GM23338 (cell line): ENCODE measurements at regions not wholly inside any gene's neighbourhood (a gene's known extent, or its start where the extent isn't known, plus 50 kb on each side); places are given as distances from the start of the nearest gene placed in this dataset.

Experiments used
- ATAC-seq: fragments of 200-7000 bp; cut with Tn5 transposase; 3 replicates; pipeline ENCODE4 v1.9.1; 2020
- DNase-seq: peaks from one replicate; pipeline ENCODE4 v3.0.0-alpha.2; 2015; ENCODE audit warnings: low spot score
- H2AFZ ChIP-seq: fragments of 200-600 bp; sonication (generic); 2 replicates; pipeline ENCODE4 v1.8.0; 2016; ENCODE audit warnings: antibody characterized with exemption, mild to moderate bottlenecking, moderate library complexity
- H3F3A ChIP-seq: fragments of 200-600 bp; sonication (generic); replicated peaks from 2 replicates; pipeline ENCODE4 v1.8.0; 2017; ENCODE audit warnings: antibody characterized with exemption, mixed run types, low read depth
- H3K27ac ChIP-seq: fragments of 200-600 bp; sonication (generic); 2 replicates; pipeline ENCODE4 v1.6.1; 2016; ENCODE audit warnings: low read depth
- H3K27me3 ChIP-seq: fragments of 200-600 bp; sonication (generic); 2 replicates; pipeline ENCODE4 v1.8.0; 2016; ENCODE audit warnings: mild to moderate bottlenecking, mixed run types, moderate library complexity; ENCODE audit not compliant: insufficient read depth
- H3K36me3 ChIP-seq: fragments of 200-600 bp; sonication (generic); 2 replicates; pipeline ENCODE4 v1.8.0; 2016; ENCODE audit warnings: mild to moderate bottlenecking; ENCODE audit not compliant: insufficient read depth
- H3K4me1 ChIP-seq: fragments of 200-600 bp; sonication (generic); 2 replicates; pipeline ENCODE4 v1.8.0; 2016; ENCODE audit warnings: mild to moderate bottlenecking, moderate library complexity; ENCODE audit not compliant: insufficient read depth
- H3K4me2 ChIP-seq: fragments of 200-600 bp; sonication (generic); 2 replicates; pipeline ENCODE4 v1.7.1; 2017; ENCODE audit warnings: mixed run types
- H3K4me3 ChIP-seq: fragments of 200-600 bp; sonication (generic); 2 replicates; pipeline ENCODE4 v1.6.1; 2016; ENCODE audit warnings: mixed run types
- H3K79me2 ChIP-seq: fragments of 200-600 bp; sonication (generic); replicated peaks from 2 replicates; pipeline ENCODE4 v1.8.0; 2017; ENCODE audit warnings: mild to moderate bottlenecking; ENCODE audit not compliant: insufficient read depth
- H3K9me2 ChIP-seq: fragments of 200-600 bp; sonication (generic); 2 replicates; pipeline ENCODE4 v1.8.0; 2017; ENCODE audit not compliant: insufficient read depth
- H4K20me1 ChIP-seq: fragments of 200-600 bp; sonication (generic); replicated peaks from 2 replicates; pipeline ENCODE4 v1.8.0; 2017; ENCODE audit warnings: mild to moderate bottlenecking; ENCODE audit not compliant: insufficient read depth
- H3K27ac Mint-ChIP-seq: 2 replicates; pipeline ENCODE4 v1.8.0; 2020; ENCODE audit warnings: inconsistent platforms, mild to moderate bottlenecking, moderate library complexity, mixed read lengths
- H3K27me3 Mint-ChIP-seq: 3 replicates; pipeline ENCODE4 v1.8.0; 2022; ENCODE audit warnings: low read depth, mild to moderate bottlenecking, moderate library complexity, mixed read lengths, inconsistent platforms; ENCODE audit not compliant: insufficient read depth, poor library complexity
- H3K36me3 Mint-ChIP-seq: 3 replicates; pipeline ENCODE4 v1.8.0; 2021; ENCODE audit warnings: low read depth, mild to moderate bottlenecking, inconsistent platforms, moderate library complexity, mixed read lengths
- H3K4me1 Mint-ChIP-seq: 3 replicates; pipeline ENCODE4 v1.8.0; 2020; ENCODE audit warnings: mild to moderate bottlenecking, inconsistent platforms, mixed read lengths
- H3K4me3 Mint-ChIP-seq: 3 replicates; pipeline ENCODE4 v1.8.0; 2021; ENCODE audit warnings: moderate library complexity, mild to moderate bottlenecking, inconsistent platforms, mixed read lengths
- H3K9me3 Mint-ChIP-seq: 3 replicates; pipeline ENCODE4 v1.8.0; 2020; ENCODE audit warnings: moderate library complexity, mild to moderate bottlenecking, inconsistent platforms, mixed read lengths
- CREB1 ChIP-seq: fragments of 250-450 bp; sonication (Bioruptor Pico); IDR thresholded peaks from 2 replicates; pipeline ENCODE4 v1.5.0; 2020; ENCODE audit warnings: low read depth, mild to moderate bottlenecking, moderate library complexity
- CTCF ChIP-seq, 2 experiments: fragments of 200-600 bp in 1 of 2; sonication (generic) in 1 of 2; conservative IDR thresholded peaks; 2 replicates each; pipeline versions ENCODE4 v1.5.1 to v1.6.1; 2016 to 2017; ENCODE audit warnings: antibody characterized with exemption in 2 of 2, low read depth in 2 of 2, mild to moderate bottlenecking in 2 of 2, moderate library complexity in 1 of 2
- ETS1 ChIP-seq: IDR thresholded peaks from 2 replicates; pipeline ENCODE4 v1.6.1; 2016; ENCODE audit warnings: antibody characterized with exemption
- EZH2 ChIP-seq: fragments of 200-600 bp; sonication (generic); IDR thresholded peaks from one replicate; pipeline ENCODE4 v1.8.0; 2017; ENCODE audit warnings: antibody characterized with exemption, mild to moderate bottlenecking, low read depth; ENCODE audit not compliant: unreplicated experiment
- EZH2phosphoT487 ChIP-seq: fragments of 200-600 bp; sonication (generic); IDR thresholded peaks from one replicate; pipeline ENCODE4 v1.8.1; 2018; ENCODE audit warnings: antibody characterized with exemption; ENCODE audit not compliant: unreplicated experiment
- JUNB ChIP-seq: IDR thresholded peaks from one replicate; pipeline ENCODE4 v1.6.1; 2016; ENCODE audit warnings: antibody characterized with exemption; ENCODE audit not compliant: unreplicated experiment
- NANOG ChIP-seq: IDR thresholded peaks from 2 replicates; pipeline ENCODE4 v1.6.1; 2016; ENCODE audit warnings: antibody characterized with exemption, borderline replicate concordance
- POLR2AphosphoS5 ChIP-seq: IDR thresholded peaks from 2 replicates; pipeline ENCODE4 v1.6.1; 2016; ENCODE audit warnings: antibody characterized with exemption, low read depth
- REST ChIP-seq: IDR thresholded peaks from one replicate; pipeline ENCODE4 v1.6.1; 2018; ENCODE audit warnings: antibody characterized with exemption; ENCODE audit not compliant: unreplicated experiment
- STAT1 ChIP-seq: IDR thresholded peaks from one replicate; pipeline ENCODE4 v1.6.1; 2016; ENCODE audit warnings: antibody characterized with exemption; ENCODE audit not compliant: unreplicated experiment
- ZNF114 ChIP-seq: fragments of 250-450 bp; sonication (Bioruptor Pico); IDR thresholded peaks from 2 replicates; pipeline ENCODE4 v1.5.0; 2020; ENCODE audit warnings: mild to moderate bottlenecking, moderate library complexity
- ZNF331 ChIP-seq: fragments of 250-450 bp; sonication (Bioruptor Pico); IDR thresholded peaks from 2 replicates; pipeline ENCODE4 v1.5.0; 2020; ENCODE audit warnings: low read depth, mild to moderate bottlenecking, moderate library complexity
- ZNF462 ChIP-seq: fragments of 250-450 bp; sonication (Bioruptor Pico); IDR thresholded peaks from 2 replicates; pipeline ENCODE4 v1.5.0; 2020; ENCODE audit warnings: mild to moderate bottlenecking, moderate library complexity

GRCh38 chr1:103960710-103961109 lies 211.0 kb downstream of the AMY1C start:
- Histone ChIP-seq H3F3A (no peaks in the 10 kb centered on the region), H2AFZ (no peak overlapping the region), H3K4me1 (no peaks in the 10 kb centered on the region), H3K36me3 (no peaks in the 10 kb centered on the region), H3K9me2 (no peaks in the 10 kb centered on the region; the same call in 1 of the 2 replicates), H3K4me3 (no peak overlapping the region), H4K20me1 (no peaks in the 10 kb centered on the region), H3K4me2 (no peak overlapping the region), H3K27ac (no peak overlapping the region), H3K79me2 (no peaks in the 10 kb centered on the region), H3K27me3 (no peaks in the 10 kb centered on the region)
- DNase-seq (no peak), ATAC-seq (no peak)
- Mint-ChIP-seq H3K36me3 (peaks cover 21% of the 10 kb centered on the region), H3K27me3 (no peaks in the 10 kb centered on the region), H3K4me3 (no peak overlapping the region), H3K9me3 (peaks cover 32% of the 10 kb centered on the region), H3K4me1 (no peaks in the 10 kb centered on the region), H3K27ac (no peak overlapping the region)
- no peak for TF ChIP-seq CTCF (conservative IDR thresholded peaks at IDR 0.05; ENCODE audit: low read depth in 2 of 2)
- no peak for TF ChIP-seq EZH2
- TF ChIP-seq POLR2AphosphoS5, result no peak
- TF ChIP-seq NANOG, result no peak
- no peak for TF ChIP-seq ZNF462
- TF ChIP-seq STAT1, result no peak
- TF ChIP-seq REST, result no peak
- TF ChIP-seq ZNF331 (CRISPR knock-in tag), result no peak
- TF ChIP-seq ETS1, result no peak
- no peak for TF ChIP-seq JUNB
- no peak for TF ChIP-seq CREB1
- TF ChIP-seq ZNF114 (CRISPR knock-in tag), result no peak
- TF ChIP-seq EZH2phosphoT487, result no peak
